PC-9 (cell line): ENCODE measurements at regions not wholly inside any gene's neighbourhood (a gene's known extent, or its start where the extent isn't known, plus 50 kb on each side); places are given as distances from the start of the nearest gene placed in this dataset.

Experiments
- CTCF ChIP-seq: fragments of 200-600 bp; sonication (generic); conservative IDR thresholded peaks from 2 replicates; pipeline ENCODE4 v1.6.1; 2017; ENCODE audit warnings: mixed run types, antibody characterized with exemption, mild to moderate bottlenecking, moderate library complexity
- EZH2 ChIP-seq: fragments of 200-600 bp; sonication (generic); IDR thresholded peaks from 2 replicates; pipeline ENCODE4 v1.8.0; 2017; ENCODE audit warnings: antibody characterized with exemption, low read depth

- TF ChIP-seq CTCF (no peak), EZH2 (no peak)
These were observed 172.9 kb upstream of the MGMT start for GRCh38 chr10:129293991-129294700.
